Kidney epithelial cell (primary cell): ENCODE measurements at regions not wholly inside any gene's neighbourhood (a gene's known extent, or its start where the extent isn't known, plus 50 kb on each side); places are given as distances from the start of the nearest gene placed in this dataset.

Source experiments
- DNase-seq: peaks from one replicate; pipeline ENCODE4 v3.0.0-alpha.2; 2010; ENCODE audit warnings: low read depth
- H3K27me3 ChIP-seq: 2 replicates; pipeline ENCODE4 v1.6.0; 2011; ENCODE audit warnings: low read length; ENCODE audit not compliant: control insufficient read depth, insufficient read depth
- H3K36me3 ChIP-seq: 2 replicates; pipeline ENCODE4 v1.5.1; 2011; ENCODE audit warnings: low read length; ENCODE audit not compliant: control insufficient read depth, insufficient read depth
- H3K4me3 ChIP-seq: 2 replicates; pipeline ENCODE4 v1.5.1; 2011; ENCODE audit warnings: low read depth, mild to moderate bottlenecking, control low read depth, low read length
- TF ChIP-seq, protein P1 (sequence below): IDR thresholded peaks from 2 replicates; pipeline ENCODE4 v1.5.1; 2011; ENCODE audit warnings: mild to moderate bottlenecking, moderate library complexity, low read length, control low read depth, inconsistent platforms; ENCODE audit not compliant: insufficient read depth, poor library complexity, severe bottlenecking

DNA sequence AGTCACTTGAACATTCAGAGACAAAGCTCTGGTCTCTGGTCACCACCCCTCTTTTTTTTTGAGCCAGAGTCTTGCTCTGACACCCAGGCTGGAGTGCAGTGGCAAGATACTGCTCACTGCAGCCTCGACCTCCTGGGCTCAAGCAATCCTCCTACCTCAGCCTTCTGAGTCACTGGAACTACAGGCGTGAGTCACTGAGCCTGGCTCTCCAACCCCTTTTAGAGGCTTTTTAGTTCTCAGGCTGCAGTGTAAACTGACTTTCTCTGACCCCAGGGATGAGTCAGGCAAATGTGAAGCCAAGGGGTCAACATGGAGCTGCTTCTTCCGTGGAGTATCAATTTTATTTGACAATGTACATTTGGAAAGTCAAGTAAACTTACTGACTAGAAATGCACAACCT, 229.2 kb downstream of the PTTG2 start:
- Histone ChIP-seq H3K36me3 (no peaks in the 10 kb centered on the region), H3K4me3 (no peak overlapping the region), H3K27me3 (no peaks in the 10 kb centered on the region)
- peak; percentile 85 for DNase-seq
- TF ChIP-seq, protein P1, sequence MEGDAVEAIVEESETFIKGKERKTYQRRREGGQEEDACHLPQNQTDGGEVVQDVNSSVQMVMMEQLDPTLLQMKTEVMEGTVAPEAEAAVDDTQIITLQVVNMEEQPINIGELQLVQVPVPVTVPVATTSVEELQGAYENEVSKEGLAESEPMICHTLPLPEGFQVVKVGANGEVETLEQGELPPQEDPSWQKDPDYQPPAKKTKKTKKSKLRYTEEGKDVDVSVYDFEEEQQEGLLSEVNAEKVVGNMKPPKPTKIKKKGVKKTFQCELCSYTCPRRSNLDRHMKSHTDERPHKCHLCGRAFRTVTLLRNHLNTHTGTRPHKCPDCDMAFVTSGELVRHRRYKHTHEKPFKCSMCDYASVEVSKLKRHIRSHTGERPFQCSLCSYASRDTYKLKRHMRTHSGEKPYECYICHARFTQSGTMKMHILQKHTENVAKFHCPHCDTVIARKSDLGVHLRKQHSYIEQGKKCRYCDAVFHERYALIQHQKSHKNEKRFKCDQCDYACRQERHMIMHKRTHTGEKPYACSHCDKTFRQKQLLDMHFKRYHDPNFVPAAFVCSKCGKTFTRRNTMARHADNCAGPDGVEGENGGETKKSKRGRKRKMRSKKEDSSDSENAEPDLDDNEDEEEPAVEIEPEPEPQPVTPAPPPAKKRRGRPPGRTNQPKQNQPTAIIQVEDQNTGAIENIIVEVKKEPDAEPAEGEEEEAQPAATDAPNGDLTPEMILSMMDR, result no peak

DNA sequence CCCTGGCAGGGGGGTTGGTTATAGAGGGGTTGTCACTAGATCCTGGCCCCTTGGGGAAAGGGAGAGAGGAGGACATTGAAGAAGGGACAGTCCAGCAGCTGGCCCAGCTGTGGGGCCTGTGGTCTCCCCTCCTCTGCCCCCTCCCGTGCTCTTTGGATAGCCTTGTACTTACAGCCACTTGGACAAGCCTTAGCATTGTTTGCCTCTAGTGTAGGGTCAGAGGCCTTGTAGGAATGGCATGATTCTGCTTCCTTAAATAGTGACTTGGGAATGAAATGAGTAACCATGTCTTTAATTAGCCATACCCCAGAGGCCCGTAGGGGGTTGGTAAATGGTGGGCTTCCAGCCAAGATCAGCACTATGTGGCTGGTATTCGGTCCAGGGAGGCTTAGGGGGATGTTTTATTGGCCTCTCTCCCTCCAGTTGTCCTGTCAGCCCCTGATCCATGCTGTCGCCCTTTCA, 230.6 kb downstream of the PTTG2 start:
- H3K27me3 ChIP-seq, result no peaks in the 10 kb centered on the region
- no peaks in the 10 kb centered on the region for H3K36me3 ChIP-seq
- peak; percentile 74 for DNase-seq
- H3K4me3 ChIP-seq, result no peak overlapping the region
- TF ChIP-seq, protein P1, result no peak

DNA sequence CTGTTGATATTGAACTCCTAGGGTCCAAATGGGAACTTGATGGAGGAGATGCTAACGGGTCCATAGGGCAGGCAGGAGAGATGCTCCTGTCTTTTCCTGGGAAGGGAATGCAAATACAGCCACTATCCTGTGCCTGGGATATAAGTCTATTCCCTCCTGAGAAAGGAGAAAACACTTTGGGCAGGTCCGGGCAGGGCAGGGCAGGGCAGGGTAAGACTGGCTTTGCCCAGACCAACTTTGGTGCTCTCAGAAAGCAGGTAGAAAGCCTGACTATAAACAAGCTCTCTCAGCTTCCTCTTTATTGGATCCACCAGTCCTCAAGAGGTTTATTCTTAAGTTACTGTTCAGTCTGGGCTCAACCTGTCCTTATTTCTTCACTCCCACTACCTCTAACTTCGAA, 232.3 kb downstream of the PTTG2 start:
- no peak for DNase-seq
- no peaks in the 10 kb centered on the region for H3K36me3 ChIP-seq
- no peak overlapping the region for H3K4me3 ChIP-seq
- TF ChIP-seq, protein P1, result no peak
- H3K27me3 ChIP-seq, result no peaks in the 10 kb centered on the region

DNA sequence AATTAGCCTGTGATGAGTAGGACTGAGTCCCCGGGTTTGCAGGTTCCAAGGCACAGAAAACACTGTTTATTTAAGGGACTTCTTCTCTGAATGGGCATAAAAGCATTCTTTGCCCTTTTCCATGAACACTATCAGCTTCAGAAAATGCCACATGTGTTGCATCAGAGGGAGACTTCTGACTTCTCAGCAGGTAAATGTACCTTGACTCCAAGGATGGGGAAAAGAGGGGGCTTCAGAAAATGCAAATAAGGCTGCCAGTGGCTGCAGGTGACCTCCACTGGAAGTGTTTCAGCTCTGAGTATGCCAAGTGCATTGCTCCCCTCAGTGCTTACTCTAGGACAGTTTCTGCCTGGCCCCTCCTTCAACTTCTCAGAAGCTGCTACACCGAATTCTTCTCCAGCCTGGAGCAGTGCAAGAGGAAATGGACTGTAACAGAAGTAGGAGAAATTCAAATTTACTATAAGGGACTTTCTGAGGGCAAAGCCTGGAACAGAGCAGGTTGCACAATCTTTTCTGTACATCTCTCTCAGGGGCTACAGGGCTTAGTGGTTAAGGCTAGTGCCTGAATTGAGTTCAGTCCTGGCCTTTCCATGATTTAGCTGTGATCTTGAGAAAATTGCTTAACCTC, 233.2 kb downstream of the PTTG2 start:
- Histone ChIP-seq H3K4me3 (no peak overlapping the region), H3K27me3 (no peaks in the 10 kb centered on the region), H3K36me3 (no peaks in the 10 kb centered on the region)
- peak; percentile 38 for DNase-seq
- TF ChIP-seq, protein P1, result no peak

DNA sequence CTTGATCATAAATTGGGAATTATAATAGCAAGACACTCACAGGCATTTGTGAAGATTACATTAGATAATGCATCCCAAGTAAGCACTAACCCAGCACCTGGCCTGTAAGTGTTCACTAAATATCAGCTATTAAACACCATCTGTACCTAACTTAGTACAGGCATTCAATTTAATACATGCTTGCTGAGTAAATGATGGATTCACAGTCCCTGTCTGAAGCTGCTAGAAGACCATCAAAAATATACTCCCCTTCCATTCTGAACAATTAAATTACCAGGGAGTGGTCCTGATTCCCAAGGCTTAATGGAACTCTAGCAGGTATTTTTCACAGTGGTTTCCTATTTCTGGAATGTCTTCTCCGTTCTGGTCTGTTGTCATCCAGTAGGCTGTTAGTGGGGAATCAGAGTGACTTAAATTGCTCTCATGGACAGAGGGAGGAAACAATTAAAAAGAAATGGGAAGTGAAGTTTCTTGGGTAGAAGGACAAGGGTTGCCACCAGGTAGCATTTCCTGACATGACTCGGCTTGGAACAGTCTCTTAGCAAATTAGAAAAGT, 233.9 kb downstream of the PTTG2 start:
- Histone ChIP-seq H3K4me3 (no peak overlapping the region), H3K36me3 (no peaks in the 10 kb centered on the region), H3K27me3 (no peaks in the 10 kb centered on the region)
- DNase-seq, result no peak
- TF ChIP-seq, protein P1, result no peak

DNA sequence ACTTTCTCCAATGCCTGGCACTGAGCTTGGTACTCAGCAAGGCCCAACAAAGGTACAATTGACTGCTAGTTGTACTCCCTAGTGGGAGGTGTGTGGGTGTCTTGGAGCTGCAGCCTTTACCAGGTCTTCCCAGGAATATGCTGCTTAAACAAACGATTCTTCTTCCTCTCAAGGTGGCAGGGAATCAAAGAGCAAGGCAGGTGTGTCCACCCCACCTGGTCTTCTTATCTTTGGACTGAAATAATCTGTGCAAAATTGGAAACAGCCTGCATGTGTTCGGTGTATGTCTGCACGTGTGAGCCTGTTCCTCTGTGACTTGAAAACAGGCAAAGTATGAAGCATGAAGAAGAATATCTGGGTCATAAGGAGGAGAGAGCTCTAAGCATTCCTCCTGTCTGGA, 235.3 kb downstream of the PTTG2 start:
- TF ChIP-seq, protein P1, result no peak
- no peak overlapping the region for H3K4me3 ChIP-seq
- no peaks in the 10 kb centered on the region for H3K36me3 ChIP-seq
- no peaks in the 10 kb centered on the region for H3K27me3 ChIP-seq
- DNase-seq, result no peak
